HG02610 (cell line): ENCODE measurements at regions not wholly inside any gene's neighbourhood (a gene's known extent, or its start where the extent isn't known, plus 50 kb on each side); places are given as distances from the start of the nearest gene placed in this dataset.

Experiments
- ATAC-seq: cut with Tn5 transposase; IDR thresholded peaks from one replicate; pipeline ENCODE4 v1.9.1; 2021; ENCODE audit warnings: mild to moderate bottlenecking, moderate library complexity; ENCODE audit not compliant: unreplicated experiment

GRCh38 chr7:25358926-25359325 lies 130.6 kb upstream of the NPVF start:
- ATAC-seq = no peak

GRCh38 chr7:25359471-25360059 lies 131.3 kb upstream of the NPVF start:
- no peak for ATAC-seq

GRCh38 chr7:25360451-25360850 lies 132.2 kb upstream of the NPVF start:
- no peak for ATAC-seq

GRCh38 chr7:25361387-25361786 lies 133.1 kb upstream of the NPVF start:
- ATAC-seq = no peak

DNA sequence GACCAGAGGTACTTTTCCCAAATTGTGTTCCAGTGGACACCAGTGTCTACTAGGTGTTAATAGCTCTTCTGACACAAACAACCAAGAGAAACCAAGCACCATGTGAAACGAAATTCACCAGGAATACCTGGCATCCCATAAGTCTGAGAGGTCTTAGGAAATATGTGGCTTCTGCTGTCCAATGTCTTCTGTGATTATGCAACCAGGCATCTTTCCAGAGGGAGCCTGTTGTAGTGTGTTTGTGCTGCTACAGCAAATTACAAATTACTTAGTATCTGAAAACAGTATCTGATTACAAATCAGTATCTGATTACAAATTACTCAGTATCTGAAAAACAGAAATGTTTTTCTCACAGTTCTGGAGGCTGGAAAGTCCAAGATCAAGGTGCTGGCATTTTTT lies 133.6 kb upstream of the NPVF start:
- no peak for ATAC-seq

GRCh38 chr7:25368599-25369201 lies 140.4 kb upstream of the NPVF start:
- no peak for ATAC-seq

GRCh38 chr7:25369786-25370185 lies 141.5 kb upstream of the NPVF start:
- no peak for ATAC-seq

DNA sequence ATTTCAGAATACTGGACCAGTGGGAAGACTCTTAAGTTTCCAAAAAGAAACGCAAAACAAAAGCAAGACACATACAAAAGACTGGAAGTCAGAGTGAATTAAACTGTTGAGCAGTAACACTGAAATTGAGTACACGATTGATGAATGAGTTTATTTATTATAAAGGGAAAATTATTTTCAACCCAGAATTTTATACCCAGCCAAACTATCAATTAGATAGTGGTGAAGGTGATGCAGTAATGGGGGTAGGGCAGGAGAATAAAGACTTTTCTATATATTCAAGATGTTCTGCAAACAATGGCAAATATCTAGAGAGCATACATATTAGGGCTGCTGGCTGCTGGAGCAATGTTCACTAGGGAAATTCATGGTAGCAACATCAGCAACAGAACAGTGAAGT lies 143.7 kb upstream of the NPVF start:
- no peak for ATAC-seq

DNA sequence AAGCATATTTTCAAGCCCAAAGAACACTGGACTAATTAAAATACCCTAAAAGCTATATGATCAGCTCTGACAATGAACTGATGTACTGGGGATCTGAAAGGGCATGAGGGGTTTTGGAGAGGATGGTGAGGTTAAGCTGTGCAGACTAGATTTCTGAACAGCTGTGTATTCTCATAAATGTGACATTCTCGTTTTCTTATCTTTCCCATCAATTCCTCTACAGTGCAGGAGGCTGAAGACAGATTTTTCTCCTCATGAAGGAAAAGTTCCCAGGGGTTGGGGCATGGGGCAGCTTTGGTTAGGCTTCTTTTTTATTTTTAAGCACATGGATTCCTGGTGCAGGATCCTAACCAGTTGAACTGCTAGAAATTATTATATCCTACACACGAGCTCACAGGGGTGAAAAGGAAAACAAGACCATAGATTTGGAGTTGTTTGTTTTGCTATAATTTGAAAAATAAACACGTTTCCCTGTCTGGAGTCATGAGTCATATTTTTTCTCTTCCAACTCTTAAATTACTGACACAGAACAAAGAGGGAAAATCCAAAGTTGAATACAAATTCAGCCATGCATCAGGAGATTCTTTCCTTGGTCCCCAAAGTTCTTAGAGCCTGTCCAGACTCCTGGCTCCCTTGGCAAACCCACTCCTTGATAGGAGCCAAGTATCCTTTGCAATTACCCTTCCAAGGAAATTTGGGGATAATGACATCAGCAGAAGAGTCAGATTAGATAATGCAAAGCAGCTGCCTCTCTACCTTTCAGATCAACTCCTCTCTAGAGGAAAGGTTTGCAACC lies 147.7 kb upstream of the NPVF start:
- ATAC-seq = no peak

GRCh38 chr7:25379351-25380300 lies 151.3 kb upstream of the NPVF start:
- ATAC-seq = no peak

DNA sequence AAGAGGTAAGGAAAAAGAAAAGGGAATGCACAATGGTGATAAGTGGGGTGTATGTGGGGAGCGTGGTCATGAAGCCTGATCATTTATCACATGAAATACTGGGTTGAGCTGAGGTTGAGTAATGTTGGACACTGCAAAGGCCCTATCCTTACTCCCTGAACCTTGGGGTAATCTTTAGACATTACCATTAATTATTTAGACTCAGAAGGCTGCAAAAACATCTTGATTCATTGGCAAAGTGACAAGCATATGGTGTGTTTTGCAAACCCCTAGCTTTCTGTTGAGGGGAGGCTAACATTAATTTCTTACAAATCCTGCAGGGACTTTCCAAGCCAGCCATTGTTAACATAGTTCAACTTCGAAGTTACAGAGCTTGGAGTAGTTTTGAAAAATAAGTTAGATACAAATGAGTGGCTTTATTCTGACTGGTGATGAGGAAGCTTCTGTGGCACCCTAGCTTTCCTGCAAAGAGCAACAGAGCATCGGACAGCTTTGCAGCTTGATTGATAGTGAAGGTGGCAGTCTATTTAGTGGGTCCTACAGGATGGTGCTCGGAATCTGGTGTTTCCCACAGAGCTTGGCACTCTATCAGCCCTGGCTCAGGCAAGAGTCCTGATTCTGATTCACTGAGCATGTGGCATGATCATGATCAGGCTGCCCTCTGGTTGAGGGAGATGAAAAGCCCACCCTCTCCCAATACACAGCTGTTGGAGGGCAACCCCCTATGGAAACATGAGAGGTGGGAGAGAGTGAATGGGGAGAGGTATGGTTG lies 153.7 kb upstream of the NPVF start:
- ATAC-seq = no peak

DNA sequence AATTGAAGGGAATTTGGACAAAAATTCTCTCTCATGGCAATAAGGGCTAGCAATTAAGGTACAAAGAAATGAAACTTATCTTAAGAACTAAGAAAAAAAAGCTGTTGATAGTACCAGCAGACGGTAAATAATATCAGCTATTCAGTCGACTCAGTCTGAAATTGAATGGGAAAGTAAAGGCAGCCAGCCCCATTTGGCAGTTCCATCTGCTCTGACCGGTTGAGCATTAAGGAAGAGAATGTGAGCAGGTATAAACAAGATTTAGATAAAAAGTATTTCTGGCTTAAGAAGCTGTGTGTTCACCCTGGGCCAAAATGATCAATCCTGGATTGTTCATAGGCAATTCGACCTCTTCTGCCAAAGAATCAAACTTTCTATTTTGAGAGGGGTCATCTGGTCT lies 154.6 kb upstream of the NPVF start:
- ATAC-seq = no peak

GRCh38 chr7:25383402-25383801 lies 155.1 kb upstream of the NPVF start:
- no peak for ATAC-seq

DNA sequence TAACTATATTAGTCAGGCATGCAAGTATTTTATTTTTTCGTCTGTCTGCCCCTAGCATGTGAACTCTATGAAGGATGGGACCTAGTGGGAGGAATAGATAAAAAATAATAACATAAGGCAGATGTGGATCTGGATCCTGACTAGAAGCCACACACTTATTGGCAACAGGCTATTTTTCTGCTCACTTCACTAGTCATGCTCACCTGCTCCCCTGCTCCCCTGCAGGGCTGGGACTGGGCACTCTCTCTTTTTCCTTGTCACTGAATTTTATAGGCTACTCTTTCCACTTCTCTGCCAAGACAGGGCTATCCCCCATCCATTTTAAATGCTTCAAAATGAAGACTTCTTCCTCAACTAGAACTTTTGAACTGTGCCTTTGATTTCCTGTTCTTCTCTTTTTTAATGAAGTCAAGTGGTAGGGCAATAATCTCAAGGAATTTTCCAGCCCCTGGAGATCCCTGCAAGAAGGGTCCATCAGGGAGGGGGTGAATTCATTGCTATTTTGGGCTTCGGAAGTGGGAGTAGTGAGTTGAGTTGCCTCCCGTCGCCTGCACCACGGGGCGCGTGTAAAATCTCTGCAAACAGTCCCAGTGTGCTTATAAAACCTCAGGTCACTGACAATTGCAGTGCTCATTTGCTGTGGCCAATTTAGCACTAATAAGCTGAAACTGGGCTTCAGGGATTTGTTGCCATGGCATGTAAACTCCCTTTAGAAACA lies 156.7 kb upstream of the NPVF start:
- ATAC-seq = no peak

- no peak for ATAC-seq
These were observed 157.3 kb upstream of the NPVF start for GRCh38 chr7:25385506-25386136.

DNA sequence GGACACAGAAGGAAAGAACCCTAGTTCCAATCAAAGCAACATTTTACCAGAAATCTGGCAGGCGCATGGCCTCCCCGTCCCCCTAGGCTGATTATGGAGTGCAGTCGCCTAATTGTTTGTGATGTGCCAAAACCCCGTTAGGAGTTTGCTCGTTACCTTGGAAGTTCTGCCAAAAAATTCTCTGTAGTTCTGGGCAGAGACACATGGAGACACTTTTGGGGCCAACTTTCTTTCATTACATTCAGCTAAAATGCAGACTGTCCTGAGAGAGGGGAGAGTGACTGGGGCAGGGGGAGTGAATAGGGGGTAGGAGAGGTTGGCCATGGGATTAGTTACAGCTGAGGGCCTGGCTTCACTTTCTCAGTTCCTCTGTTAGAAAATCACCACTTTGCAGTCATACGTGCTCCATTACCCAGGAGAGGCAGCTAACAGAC lies 158.0 kb upstream of the NPVF start:
- no peak for ATAC-seq

DNA sequence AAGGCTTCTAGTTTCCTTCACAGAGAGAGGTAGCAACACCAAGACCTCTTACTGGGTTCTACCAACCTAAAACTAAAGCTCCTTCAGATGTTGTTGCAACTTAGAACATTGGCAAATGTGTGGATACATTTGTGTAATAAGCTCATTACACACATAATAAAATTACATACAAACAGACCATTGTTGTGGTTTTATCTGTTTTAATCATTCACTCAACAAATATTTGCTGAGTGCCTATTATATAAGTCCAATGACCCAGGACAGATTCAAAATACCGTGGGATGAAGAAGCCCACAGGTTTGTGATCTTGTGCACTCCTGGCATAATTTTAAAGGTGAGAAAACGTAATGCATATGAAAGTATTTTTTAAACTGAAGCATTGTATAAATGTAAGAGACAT lies 160.4 kb upstream of the NPVF start:
- no peak for ATAC-seq

DNA sequence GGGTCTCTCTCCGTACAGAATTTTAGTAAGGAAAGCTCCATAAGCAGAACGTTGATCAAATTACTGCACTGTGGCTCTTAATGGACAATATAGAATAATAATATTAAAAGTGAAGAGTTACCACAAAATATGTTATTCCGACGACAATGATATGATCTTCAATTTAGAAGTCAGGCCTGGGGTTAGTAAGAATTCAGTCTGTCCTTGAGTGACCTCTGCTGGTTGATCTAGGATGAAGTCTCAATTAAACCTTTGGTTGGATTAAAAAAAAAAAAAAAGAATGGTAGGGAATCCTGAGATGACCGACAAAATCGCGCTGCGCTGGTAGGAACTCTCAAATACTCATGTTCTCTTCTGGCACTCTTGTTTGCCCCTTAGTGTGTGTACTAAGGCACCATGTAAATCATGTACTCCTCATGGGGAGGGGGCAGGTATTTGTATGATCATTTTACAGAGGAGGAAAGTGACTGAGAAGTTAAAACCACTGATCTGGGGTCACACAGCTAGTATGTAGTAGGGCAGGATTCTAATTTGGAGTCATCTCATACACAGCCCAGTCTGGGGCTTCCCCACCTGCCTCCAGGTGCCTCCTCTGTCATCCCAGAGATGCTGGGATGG lies 161.3 kb upstream of the NPVF start:
- ATAC-seq = no peak

DNA sequence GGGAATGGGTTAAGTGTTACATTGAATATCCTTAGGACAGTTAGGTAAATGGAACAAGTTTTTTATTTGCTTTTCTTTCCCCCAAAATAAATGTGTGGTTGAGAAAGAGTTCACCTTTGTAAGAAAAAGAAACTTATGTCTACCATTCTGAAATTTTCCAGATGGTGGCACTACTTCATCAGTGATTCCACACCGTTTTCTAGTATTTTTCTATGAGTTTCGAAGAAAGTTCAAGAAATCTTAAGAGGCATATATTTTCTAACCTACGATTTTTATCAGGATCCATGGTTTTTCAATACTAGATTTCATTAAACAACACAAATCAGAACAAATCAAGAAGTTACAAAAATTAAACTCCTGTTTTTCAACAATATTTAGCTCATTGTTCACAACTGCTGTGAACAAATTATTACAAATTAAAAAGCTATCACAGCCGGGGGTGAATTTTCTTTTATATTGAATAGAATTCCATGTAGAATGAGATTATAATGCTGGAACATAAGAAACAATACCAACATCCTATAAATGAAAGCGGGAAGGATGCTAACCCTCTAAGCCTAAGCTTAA lies 163.1 kb upstream of the NPVF start:
- ATAC-seq = no peak
